H1 (cell line): ENCODE measurements at regions not wholly inside any gene's neighbourhood (a gene's known extent, or its start where the extent isn't known, plus 50 kb on each side); places are given as distances from the start of the nearest gene placed in this dataset.

ENCODE experiments used
- CTCF ChIA-PET: fragments of 300-600 bp; sonication (Branson Sonifier 250); formaldehyde crosslinking; loops from one replicate; lab custom pipeline; 2021; ENCODE audit not compliant: partially characterized antibody; lab: Charles Lee
- POLR2A ChIA-PET: fragments of 300-600 bp; sonication (Branson Sonifier 250); formaldehyde crosslinking; loops from one replicate; lab custom pipeline; 2021; ENCODE audit warnings: inconsistent platforms; ENCODE audit not compliant: partially characterized antibody; lab: Charles Lee
- DNase-seq, 2 experiments: peaks; one replicate each; pipeline versions ENCODE4 v3.0.0 to v3.0.0-alpha.2; 2010 to 2022; ENCODE audit warnings: low spot score in 2 of 2, low read depth in 1 of 2, mixed read lengths in 1 of 2
- FAIRE-seq: peaks from 2 replicates; lab custom pipeline; 2011; peaks lifted over from hg19 to GRCh38; lab: Jason Lieb, UNC
- H2AFZ ChIP-seq: 2 replicates; pipeline ENCODE4 v1.8.1; 2012; ENCODE audit warnings: low read length, inconsistent platforms
- H2AK5ac ChIP-seq: 2 replicates; pipeline ENCODE4 v1.6.1; 2013; ENCODE audit warnings: low read depth, low read length
- H2BK120ac ChIP-seq: replicated peaks from 2 replicates; pipeline ENCODE3; 2013; ENCODE audit warnings: low read depth, low read length, inconsistent platforms
- H2BK12ac ChIP-seq: 2 replicates; pipeline ENCODE4 v1.6.1; 2013; ENCODE audit warnings: low read depth, low read length
- H2BK15ac ChIP-seq: 2 replicates; pipeline ENCODE4 v1.6.1; 2013; ENCODE audit warnings: low read length
- H2BK20ac ChIP-seq: 2 replicates; pipeline ENCODE4 v1.6.1; 2013; ENCODE audit warnings: low read length
- H2BK5ac ChIP-seq: 2 replicates; pipeline ENCODE4 v1.6.1; 2013; ENCODE audit warnings: low read depth, low read length
- H3K14ac ChIP-seq: 2 replicates; pipeline ENCODE4 v1.6.1; 2013; ENCODE audit warnings: inconsistent platforms; ENCODE audit not compliant: insufficient read length
- H3K18ac ChIP-seq: 2 replicates; pipeline ENCODE4 v1.6.1; 2013; ENCODE audit warnings: low read length; ENCODE audit errors: extremely low read depth
- H3K23ac ChIP-seq: 2 replicates; pipeline ENCODE4 v1.6.1; 2013; ENCODE audit warnings: inconsistent platforms; ENCODE audit not compliant: insufficient read length
- H3K23me2 ChIP-seq: 2 replicates; pipeline ENCODE4 v1.6.1; 2013; ENCODE audit warnings: low read depth, low read length
- H3K27ac ChIP-seq: 2 replicates; pipeline ENCODE4 v1.6.1; 2011; ENCODE audit warnings: low read depth, low read length, inconsistent platforms
- H3K27me3 ChIP-seq, 4 experiments: replicated peaks in 1 of 4; 1 replicate in 1 of 4; 2 replicates in 3 of 4; pipeline versions ENCODE4 v1.6.1 to v1.8.1; 2011 to 2013; ENCODE audit warnings: low read length in 3 of 4, mild to moderate bottlenecking in 3 of 4, inconsistent platforms in 2 of 4, mixed read lengths in 2 of 4, moderate library complexity in 1 of 4; ENCODE audit not compliant: control insufficient read depth in 3 of 4, insufficient read depth in 3 of 4; ENCODE audit errors: extremely low read depth in 1 of 4
- H3K36me3 ChIP-seq, 4 experiments: 2 replicates each; pipeline versions ENCODE4 v1.6.1 to v1.8.1; 2011 to 2013; ENCODE audit warnings: mild to moderate bottlenecking in 4 of 4, low read length in 3 of 4, moderate library complexity in 2 of 4, control low read depth in 1 of 4, inconsistent platforms in 1 of 4; ENCODE audit not compliant: insufficient read depth in 4 of 4, control insufficient read depth in 2 of 4
- H3K4ac ChIP-seq: replicated peaks from 2 replicates; pipeline ENCODE3; 2013; ENCODE audit warnings: low read length, low read depth, mixed read lengths, inconsistent platforms; ENCODE audit not compliant: insufficient read length
- H3K4me1 ChIP-seq, 4 experiments: replicated peaks in 1 of 4; 1 replicate in 1 of 4; 2 replicates in 3 of 4; pipeline versions ENCODE4 v1.6.1 to v1.8.1; 2011 to 2013; ENCODE audit warnings: low read length in 3 of 4, inconsistent platforms in 2 of 4, mixed read lengths in 1 of 4; ENCODE audit not compliant: insufficient read depth in 4 of 4, control insufficient read depth in 3 of 4
- H3K4me2 ChIP-seq, 2 experiments: 2 replicates each; pipeline versions ENCODE4 v1.6.1 to v1.8.1; 2011 to 2013; ENCODE audit warnings: low read depth in 2 of 2, low read length in 2 of 2, control low read depth in 1 of 2, inconsistent platforms in 1 of 2, mild to moderate bottlenecking in 1 of 2; ENCODE audit not compliant: insufficient read depth in 1 of 2
- H3K4me3 ChIP-seq, 4 experiments: fragments of 200-600, 300-600 bp in 1 of 4; sonication (generic), shearing (Covaris generic), sonication (Bioruptor Twin) in 1 of 4; 2 replicates each; pipeline versions ENCODE4 v1.5.1 to v1.8.1; 2011 to 2016; ENCODE audit warnings: low read length in 4 of 4, low read depth in 3 of 4, control low read depth in 2 of 4, inconsistent platforms in 2 of 4, mild to moderate bottlenecking in 2 of 4, mixed read lengths in 1 of 4, moderate library complexity in 1 of 4; ENCODE audit not compliant: insufficient read depth in 2 of 4; ENCODE audit errors: extremely low read depth in 1 of 4
- H3K56ac ChIP-seq: replicated peaks from 2 replicates; pipeline ENCODE3; 2013; ENCODE audit warnings: low read depth, mild to moderate bottlenecking, mixed read lengths, low read length, inconsistent platforms; ENCODE audit not compliant: insufficient read length
- H3K79me1 ChIP-seq: 2 replicates; pipeline ENCODE4 v1.6.1; 2013; ENCODE audit warnings: low read depth, low read length, control low read depth
- H3K79me2 ChIP-seq, 2 experiments: 2 replicates each; pipeline versions ENCODE4 v1.6.1 to v1.8.1; 2012 to 2013; ENCODE audit warnings: low read length in 2 of 2, mild to moderate bottlenecking in 2 of 2, inconsistent platforms in 1 of 2; ENCODE audit not compliant: insufficient read depth in 2 of 2, control insufficient read depth in 1 of 2
- H3K9ac ChIP-seq, 4 experiments: replicated peaks in 1 of 4; 1 replicate in 1 of 4; 2 replicates in 3 of 4; pipeline versions ENCODE4 v1.6.1 to v1.8.1; 2011 to 2013; ENCODE audit warnings: low read depth in 3 of 4, low read length in 3 of 4, control low read depth in 2 of 4, mild to moderate bottlenecking in 2 of 4, moderate library complexity in 2 of 4, inconsistent platforms in 1 of 4; ENCODE audit errors: extremely low read depth in 1 of 4
- H3K9me3 ChIP-seq, 2 experiments: 2 replicates each; pipeline versions ENCODE4 v1.6.1 to v1.8.1; 2012 to 2013; ENCODE audit warnings: mild to moderate bottlenecking in 2 of 2, moderate library complexity in 2 of 2, control low read depth in 1 of 2, inconsistent platforms in 1 of 2, low read depth in 1 of 2, low read length in 1 of 2, mixed read lengths in 1 of 2; ENCODE audit not compliant: insufficient read depth in 2 of 2
- H4K20me1 ChIP-seq, 2 experiments: replicated peaks in 1 of 2; 2 replicates each; pipeline versions ENCODE3 to v1.8.1; 2011 to 2013; ENCODE audit warnings: inconsistent platforms in 2 of 2, low read length in 2 of 2, mild to moderate bottlenecking in 1 of 2; ENCODE audit not compliant: insufficient read depth in 2 of 2, control insufficient read depth in 1 of 2
- H4K5ac ChIP-seq: 2 replicates; pipeline ENCODE4 v1.6.1; 2013; ENCODE audit warnings: low read length, low read depth, mixed read lengths, inconsistent platforms; ENCODE audit not compliant: insufficient read length
- H4K8ac ChIP-seq: 2 replicates; pipeline ENCODE4 v1.8.0; 2013; ENCODE audit warnings: mild to moderate bottlenecking, moderate library complexity, low read length, inconsistent platforms; ENCODE audit not compliant: insufficient read depth; ENCODE audit errors: extremely low read depth
- H4K91ac ChIP-seq: replicated peaks from 2 replicates; pipeline ENCODE3; 2013; ENCODE audit warnings: low read length, mixed read lengths, inconsistent platforms; ENCODE audit not compliant: insufficient read length
- BRCA1 ChIP-seq: IDR thresholded peaks from 2 replicates; pipeline ENCODE4 v1.6.1; 2012; ENCODE audit warnings: low read depth, low read length, improper control_type of control experiment
- CEBPB ChIP-seq: IDR thresholded peaks from 2 replicates; pipeline ENCODE4 v1.6.1; 2012; ENCODE audit warnings: low read depth, low read length
- CREB1 ChIP-seq: IDR thresholded peaks from 2 replicates; pipeline ENCODE4 v1.6.1; 2012; ENCODE audit warnings: inconsistent platforms
- GTF2F1 ChIP-seq: IDR thresholded peaks from 2 replicates; pipeline ENCODE4 v1.6.1; 2012; ENCODE audit warnings: low read depth, low read length, improper control_type of control experiment, borderline replicate concordance
- RXRA ChIP-seq: IDR thresholded peaks from 2 replicates; pipeline ENCODE4 v1.6.1; 2011; ENCODE audit warnings: low read depth, mild to moderate bottlenecking, low read length, moderate library complexity; ENCODE audit not compliant: insufficient read depth
- TEAD4 ChIP-seq: IDR thresholded peaks from 2 replicates; pipeline ENCODE4 v1.6.1; 2012; ENCODE audit warnings: low read depth, low read length, inconsistent platforms, mixed read lengths
- YY1 ChIP-seq: IDR thresholded peaks from 2 replicates; pipeline ENCODE4 v1.6.1; 2011; ENCODE audit warnings: low read depth, mild to moderate bottlenecking, low read length
- WGBS, 2 experiments: shearing (Covaris generic) in 1 of 2; methylation state at CpG; one replicate each; pipeline versions ENCODE4 v1.1.6 to v1.1.7; 2013 to 2015; ENCODE audit warnings: low lambda C conversion rate in 2 of 2, mixed read lengths in 2 of 2, inconsistent platforms in 1 of 2, low coverage in 1 of 2, missing lambda C conversion rate in 1 of 2; ENCODE audit not compliant: insufficient replicate concordance in 2 of 2, insufficient coverage in 1 of 2, insufficient read length in 1 of 2; ENCODE audit errors: extremely low coverage in 1 of 2, missing lambda C conversion rate in 1 of 2; 5-methylcytosine and 5-hydroxymethylcytosine counted together
- TF ChIP-seq, protein P1 (sequence below): IDR thresholded peaks from 2 replicates; pipeline ENCODE4 v1.6.1; 2012; ENCODE audit warnings: low read length, inconsistent platforms

DNA sequence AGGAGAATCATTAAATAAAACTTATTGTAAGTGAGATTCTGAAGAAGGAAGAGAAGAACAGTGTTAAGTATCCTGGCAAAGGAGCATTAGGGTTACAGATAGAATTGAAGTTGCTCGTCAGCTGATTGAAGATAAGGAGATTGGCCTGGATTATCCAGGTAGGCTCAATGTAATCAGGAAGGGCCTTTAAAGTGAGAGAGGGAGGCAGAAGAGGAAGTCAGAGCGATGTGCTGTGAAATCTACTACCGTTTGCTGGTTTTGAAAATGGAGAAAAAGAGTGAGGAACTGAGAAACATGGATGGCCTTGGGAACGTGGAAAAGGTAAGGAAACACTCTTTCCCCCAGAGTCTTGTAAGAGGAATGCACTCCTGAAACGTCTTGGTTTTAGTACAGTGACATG, 245.7 kb downstream of the ANTXR2 start:
- ChIA-PET CTCF (no interaction called here), POLR2A (no interaction called here)
- Histone ChIP-seq H3K18ac (no peak overlapping the region), H3K4me2 (no peak overlapping the region), H4K5ac (no peak overlapping the region), H2AK5ac (no peak overlapping the region), H4K20me1 (no peaks in the 10 kb centered on the region), H3K4me1 (0 out of 7 replicates have a peak, but pooled peaks cover 0 to 1% (median 0%) of the 10 kb centered on the region in 4 experiments), H3K36me3 (no peaks in the 10 kb centered on the region), H3K27me3 (no peaks in the 10 kb centered on the region), H3K9ac (no peak overlapping the region), H2BK15ac (no peak overlapping the region), H3K23me2 (no peaks in the 10 kb centered on the region), H3K79me2 (no peaks in the 10 kb centered on the region), H3K4ac (no peak overlapping the region), H3K56ac (no peak overlapping the region), H2AFZ (0 out of 2 replicates have a peak overlapping the region, but pooled peaks have one; percentile 5), H2BK5ac (no peak overlapping the region), H3K14ac (no peak overlapping the region), H3K23ac (no peak overlapping the region), H2BK12ac (no peak overlapping the region), H3K27ac (no peak overlapping the region), H4K91ac (no peak overlapping the region), H3K79me1 (no peaks in the 10 kb centered on the region), H3K9me3 (no peaks in the 10 kb centered on the region), H2BK20ac (no peak overlapping the region), H2BK120ac (no peak overlapping the region), H4K8ac (no peak overlapping the region), H3K4me3 (no peak overlapping the region)
- 85% methylated on average over 5 of the region's 5 CpGs; no CpG with 5 or more reads in 1 of the 2 experiments for WGBS, 2 experiments
- DNase-seq (no peak), FAIRE-seq (no peak)
- TF ChIP-seq TEAD4 (no peak), GTF2F1 (no peak), RXRA (no peak), CEBPB (no peak), YY1 (no peak), BRCA1 (no peak), CREB1 (no peak)
- TF ChIP-seq, protein P1, sequence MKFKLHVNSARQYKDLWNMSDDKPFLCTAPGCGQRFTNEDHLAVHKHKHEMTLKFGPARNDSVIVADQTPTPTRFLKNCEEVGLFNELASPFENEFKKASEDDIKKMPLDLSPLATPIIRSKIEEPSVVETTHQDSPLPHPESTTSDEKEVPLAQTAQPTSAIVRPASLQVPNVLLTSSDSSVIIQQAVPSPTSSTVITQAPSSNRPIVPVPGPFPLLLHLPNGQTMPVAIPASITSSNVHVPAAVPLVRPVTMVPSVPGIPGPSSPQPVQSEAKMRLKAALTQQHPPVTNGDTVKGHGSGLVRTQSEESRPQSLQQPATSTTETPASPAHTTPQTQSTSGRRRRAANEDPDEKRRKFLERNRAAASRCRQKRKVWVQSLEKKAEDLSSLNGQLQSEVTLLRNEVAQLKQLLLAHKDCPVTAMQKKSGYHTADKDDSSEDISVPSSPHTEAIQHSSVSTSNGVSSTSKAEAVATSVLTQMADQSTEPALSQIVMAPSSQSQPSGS, result no peak
